ENCODE measurements at regions not wholly inside any gene's neighbourhood (a gene's known extent, or its start where the extent isn't known, plus 50 kb on each side); places are given as distances from the start of the nearest gene placed in this dataset.

- H3K9me3 ChIP-seq: no peaks in the 10 kb centered on the region
- DNase-seq (no peak), ATAC-seq (no peak)
- no peaks in the 10 kb centered on the region for H3K36me3 ChIP-seq
- intact Hi-C loops (cut with DNase I; ENCODE audit: low total_unique reads): no loop called here
- peaks cover 0 to 4% (median 0%) of the 10 kb centered on the region in 3 donors for H3K27me3 ChIP-seq
- in situ Hi-C loops (cut with MboI; ENCODE audit: low sequenced_read_pairs in 4 of 4): no loop called here
- H3K4me3 ChIP-seq: no peak overlapping the region
- no peak for TF ChIP-seq POLR2A (IDR thresholded peaks at IDR 0.05)
- TF ChIP-seq CTCF (IDR thresholded peaks at IDR 0.05 in 4 of 5, conservative IDR thresholded peaks at IDR 0.05 in 1 of 5): no peak
- no peak overlapping the region for H3K27ac ChIP-seq
- H3K4me1 ChIP-seq: no peaks in the 10 kb centered on the region
Observed at GRCh38 chr11:32210556-32210955, 119.7 kb downstream of the RCN1 start.

DNA sequence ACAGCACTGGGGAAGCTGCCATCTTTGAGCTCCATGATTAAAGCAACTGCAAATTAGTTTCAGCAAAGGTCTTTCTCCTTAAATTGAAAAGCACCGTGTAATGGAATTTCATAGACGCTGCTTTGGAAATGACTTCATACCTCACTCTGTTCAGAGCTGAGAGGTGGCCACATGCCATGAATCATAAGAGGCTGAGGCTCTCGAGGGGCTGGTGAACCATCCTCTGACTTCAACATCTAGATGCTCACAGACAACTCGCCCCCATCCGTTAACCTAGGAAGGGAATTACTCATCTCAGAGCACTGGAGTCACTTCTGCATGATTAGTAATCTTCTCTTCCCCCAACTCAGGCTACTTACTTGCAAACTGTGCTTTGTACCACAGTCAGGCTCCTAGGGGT is 122.3 kb downstream of the RCN1 start:
- Histone ChIP-seq H3K9me3 (no peaks in the 10 kb centered on the region), H3K27me3 (peaks cover 0 to 4% (median 0%) of the 10 kb centered on the region in 3 donors), H3K4me1 (no peaks in the 10 kb centered on the region), H3K4me3 (no peak overlapping the region), H3K27ac (no peak overlapping the region), H3K36me3 (no peaks in the 10 kb centered on the region)
- TF ChIP-seq CTCF (IDR thresholded peaks at IDR 0.05 in 4 of 5, conservative IDR thresholded peaks at IDR 0.05 in 1 of 5) (no peak), POLR2A (IDR thresholded peaks at IDR 0.05) (no peak)
- intact Hi-C loops (cut with DNase I; ENCODE audit: low total_unique reads) (no loop called here), in situ Hi-C loops (cut with MboI; ENCODE audit: low sequenced_read_pairs in 4 of 4) (no loop called here)
- DNase-seq: no peak
- no peak for ATAC-seq

GRCh38 chr11:32215157-32215556 is 124.3 kb downstream of the RCN1 start:
- H3K4me3 ChIP-seq: no peak overlapping the region
- DNase-seq: no peak
- H3K27ac ChIP-seq: no peak overlapping the region
- no peaks in the 10 kb centered on the region for H3K9me3 ChIP-seq
- ATAC-seq: no peak
- no peaks in the 10 kb centered on the region for H3K36me3 ChIP-seq
- no peaks in the 10 kb centered on the region for H3K27me3 ChIP-seq
- H3K4me1 ChIP-seq: no peaks in the 10 kb centered on the region
- in situ Hi-C loops (cut with MboI; ENCODE audit: low sequenced_read_pairs in 4 of 4) (no loop called here), intact Hi-C loops (cut with DNase I; ENCODE audit: low total_unique reads) (no loop called here)
- TF ChIP-seq CTCF (IDR thresholded peaks at IDR 0.05 in 4 of 5, conservative IDR thresholded peaks at IDR 0.05 in 1 of 5) (no peak), POLR2A (IDR thresholded peaks at IDR 0.05) (no peak)

DNA sequence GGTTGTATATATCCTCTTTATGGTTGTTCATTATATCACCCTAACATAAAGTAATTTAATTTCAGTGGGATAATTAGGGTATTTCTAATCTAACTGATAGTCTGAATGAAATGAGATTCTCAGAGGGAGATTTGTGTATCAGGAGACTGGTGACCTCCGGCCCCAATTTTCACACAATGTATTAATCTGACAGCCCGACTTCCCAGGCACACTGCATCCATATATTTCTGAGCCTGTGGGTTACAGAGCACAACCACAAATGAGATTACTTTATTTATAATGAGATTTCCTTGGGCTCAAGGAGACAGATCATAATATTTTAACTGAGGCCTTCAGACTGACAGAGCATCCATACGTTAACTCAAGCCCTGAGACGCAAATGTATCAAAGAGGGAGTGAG is 125.9 kb downstream of the RCN1 start:
- intact Hi-C loops (cut with DNase I; ENCODE audit: low total_unique reads): no loop called here
- no peaks in the 10 kb centered on the region for H3K27me3 ChIP-seq
- H3K27ac ChIP-seq: no peak overlapping the region
- ATAC-seq (no peak), DNase-seq (no peak)
- H3K36me3 ChIP-seq: no peaks in the 10 kb centered on the region
- no peaks in the 10 kb centered on the region for H3K9me3 ChIP-seq
- no peak overlapping the region for H3K4me3 ChIP-seq
- H3K4me1 ChIP-seq: no peaks in the 10 kb centered on the region
- in situ Hi-C loops (cut with MboI; ENCODE audit: low sequenced_read_pairs in 4 of 4): no loop called here
- TF ChIP-seq CTCF (IDR thresholded peaks at IDR 0.05 in 4 of 5, conservative IDR thresholded peaks at IDR 0.05 in 1 of 5) (no peak), POLR2A (IDR thresholded peaks at IDR 0.05) (no peak)

- TF ChIP-seq CTCF (IDR thresholded peaks at IDR 0.05 in 4 of 5, conservative IDR thresholded peaks at IDR 0.05 in 1 of 5): no peak
- TF ChIP-seq POLR2A (IDR thresholded peaks at IDR 0.05): no peak
- in situ Hi-C loops (cut with MboI; ENCODE audit: low sequenced_read_pairs in 4 of 4) (no loop called here), intact Hi-C loops (cut with DNase I; ENCODE audit: low total_unique reads) (no loop called here)
- ATAC-seq (no peak), DNase-seq (no peak)
- H3K36me3 ChIP-seq: no peaks in the 10 kb centered on the region
- no peaks in the 10 kb centered on the region for H3K27me3 ChIP-seq
- H3K27ac ChIP-seq: no peak overlapping the region
- H3K9me3 ChIP-seq: no peaks in the 10 kb centered on the region
- H3K4me1 ChIP-seq: no peaks in the 10 kb centered on the region
- no peak overlapping the region for H3K4me3 ChIP-seq
Observed at GRCh38 chr11:32219320-32219719, 128.4 kb downstream of the RCN1 start.

Measured in gastrocnemius medialis (tissue), 4 donors.